OCI-LY1 (cell line): ENCODE measurements at regions not wholly inside any gene's neighbourhood (a gene's known extent, or its start where the extent isn't known, plus 50 kb on each side); places are given as distances from the start of the nearest gene placed in this dataset.

ENCODE experiments used
- CTCF ChIP-seq: fragments of 200-600 bp; sonication (generic), shearing (Covaris generic); IDR thresholded peaks from 2 replicates; pipeline ENCODE4 v1.5.1; 2017; ENCODE audit warnings: mild to moderate bottlenecking, antibody characterized with exemption, low read length, moderate library complexity, mixed read lengths
- EZH2 ChIP-seq: fragments of 200-600 bp; sonication (generic), shearing (Covaris generic); IDR thresholded peaks from 2 replicates; pipeline ENCODE4 v1.8.0; 2017; ENCODE audit warnings: borderline replicate concordance, mixed run types, mild to moderate bottlenecking, antibody characterized with exemption, low read length, moderate library complexity, mixed read lengths

- TF ChIP-seq CTCF, result no peak
- no peak for TF ChIP-seq EZH2
Observed at GRCh38 chrX:40360557-40360956, 220.2 kb upstream of the ATP6AP2 start.
